Gastroesophageal sphincter (tissue), 4 donors: ENCODE measurements at regions not wholly inside any gene's neighbourhood (a gene's known extent, or its start where the extent isn't known, plus 50 kb on each side); places are given as distances from the start of the nearest gene placed in this dataset.

Source experiments
- ATAC-seq: fragments of 150-250 bp; one replicate; pipeline ENCODE4 v1.9.1; 2016; ENCODE audit warnings: mild to moderate bottlenecking, moderate library complexity
- H3K27ac ChIP-seq, 4 donors: fragments of 200-600 bp; sonication (generic) in 3 of 4; 1 replicate in 3 of 4; 2 replicates in 1 of 4; pipeline ENCODE4 v1.5.1; 2016 to 2019
- H3K27me3 ChIP-seq: fragments of 200-600 bp; sonication (generic); one replicate; pipeline ENCODE4 v1.5.1; 2019
- H3K36me3 ChIP-seq, 2 donors: fragments of 200-600 bp; sonication (generic); one replicate each; pipeline ENCODE4 v1.5.1; 2019; ENCODE audit warnings: control low read depth in 1 of 2
- H3K4me1 ChIP-seq, 3 donors: fragments of 200-600 bp; sonication (generic); 1 replicate in 2 of 3; 2 replicates in 1 of 3; pipeline ENCODE4 v1.5.1; 2016 to 2019; ENCODE audit warnings: control low read depth in 2 of 3
- H3K4me3 ChIP-seq, 2 donors: fragments of 200-600 bp; sonication (generic); one replicate each; pipeline ENCODE4 v1.5.1; 2019; ENCODE audit warnings: mild to moderate bottlenecking in 1 of 2, moderate library complexity in 1 of 2
- H3K9me3 ChIP-seq, 3 donors: fragments of 200-600 bp; sonication (generic); one replicate each; pipeline ENCODE4 v1.5.1; 2017 to 2019; ENCODE audit warnings: control low read depth in 2 of 3
- EP300 ChIP-seq: sonication (generic); formaldehyde crosslinking; IDR thresholded peaks from one replicate; pipeline ENCODE4 v1.6.1; 2017; ENCODE audit warnings: antibody characterized with exemption, mild to moderate bottlenecking
- POLR2A ChIP-seq, 2 donors: fragments of 450-650 bp; IDR thresholded peaks; one replicate each; pipeline ENCODE4 v1.6.1; 2017; ENCODE audit warnings: antibody characterized with exemption in 2 of 2, mild to moderate bottlenecking in 2 of 2, moderate library complexity in 1 of 2
- POLR2AphosphoS5 ChIP-seq: sonication (generic); formaldehyde crosslinking; IDR thresholded peaks from one replicate; pipeline ENCODE4 v1.6.1; 2017; ENCODE audit warnings: antibody characterized with exemption
- WGBS, 2 donors: methylation state at CpG; one replicate each; pipeline ENCODE4 v1.1.5; 2018; ENCODE audit warnings: low coverage in 1 of 2; 5-methylcytosine and 5-hydroxymethylcytosine counted together
- TF ChIP-seq, protein P1 (sequence below), 4 experiments: fragments of 200-600 bp in 2 of 4; fragments of 450-650 bp in 2 of 4; sonication (generic) in 1 of 4; IDR thresholded peaks; one replicate each; pipeline ENCODE4 v1.5.1; 2017 to 2019; ENCODE audit warnings: antibody characterized with exemption in 4 of 4, mild to moderate bottlenecking in 2 of 4, moderate library complexity in 2 of 4

DNA sequence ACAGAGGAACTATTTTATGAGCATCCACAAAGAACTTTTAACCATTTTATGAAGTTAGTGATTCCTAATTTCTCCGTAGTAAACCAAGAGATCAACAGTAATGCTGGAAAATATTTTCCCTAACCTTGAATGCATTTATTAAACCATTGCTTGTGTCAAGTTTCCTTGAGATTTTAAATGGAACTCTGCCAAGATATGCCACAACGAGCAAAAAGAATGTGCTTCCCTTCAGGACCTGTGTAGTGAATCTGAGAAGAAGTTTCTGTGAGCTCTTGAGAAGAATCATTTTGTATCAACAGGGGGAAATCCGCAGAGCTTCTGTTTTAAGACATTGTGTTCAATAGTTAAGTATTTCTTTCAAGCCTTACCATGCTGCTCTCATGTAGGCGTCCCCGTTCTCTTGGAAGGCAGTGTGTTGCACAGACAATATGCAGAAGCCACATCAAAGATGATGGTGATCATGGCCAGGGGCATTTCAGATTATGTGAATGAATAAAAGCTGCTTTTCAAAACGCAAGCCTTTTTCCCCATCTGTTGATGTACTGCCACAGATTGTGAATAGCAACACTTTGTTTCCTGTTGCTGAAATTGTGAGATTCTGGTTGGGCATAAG, 439.8 kb downstream of the BMP2 start:
- no peaks in the 10 kb centered on the region for H3K4me1 ChIP-seq
- TF ChIP-seq POLR2AphosphoS5, result no peak
- TF ChIP-seq POLR2A (IDR thresholded peaks at IDR 0.05), result no peak
- no peak for TF ChIP-seq EP300
- TF ChIP-seq, protein P1, sequence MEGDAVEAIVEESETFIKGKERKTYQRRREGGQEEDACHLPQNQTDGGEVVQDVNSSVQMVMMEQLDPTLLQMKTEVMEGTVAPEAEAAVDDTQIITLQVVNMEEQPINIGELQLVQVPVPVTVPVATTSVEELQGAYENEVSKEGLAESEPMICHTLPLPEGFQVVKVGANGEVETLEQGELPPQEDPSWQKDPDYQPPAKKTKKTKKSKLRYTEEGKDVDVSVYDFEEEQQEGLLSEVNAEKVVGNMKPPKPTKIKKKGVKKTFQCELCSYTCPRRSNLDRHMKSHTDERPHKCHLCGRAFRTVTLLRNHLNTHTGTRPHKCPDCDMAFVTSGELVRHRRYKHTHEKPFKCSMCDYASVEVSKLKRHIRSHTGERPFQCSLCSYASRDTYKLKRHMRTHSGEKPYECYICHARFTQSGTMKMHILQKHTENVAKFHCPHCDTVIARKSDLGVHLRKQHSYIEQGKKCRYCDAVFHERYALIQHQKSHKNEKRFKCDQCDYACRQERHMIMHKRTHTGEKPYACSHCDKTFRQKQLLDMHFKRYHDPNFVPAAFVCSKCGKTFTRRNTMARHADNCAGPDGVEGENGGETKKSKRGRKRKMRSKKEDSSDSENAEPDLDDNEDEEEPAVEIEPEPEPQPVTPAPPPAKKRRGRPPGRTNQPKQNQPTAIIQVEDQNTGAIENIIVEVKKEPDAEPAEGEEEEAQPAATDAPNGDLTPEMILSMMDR (IDR thresholded peaks at IDR 0.05), result no peak
- no peaks in the 10 kb centered on the region for H3K27me3 ChIP-seq
- WGBS, 2 donors, result 49 to 56% methylated on average over 6 of the region's 6 CpGs
- no peaks in the 10 kb centered on the region for H3K36me3 ChIP-seq
- H3K9me3 ChIP-seq, result peaks cover 0 to 5% (median 0%) of the 10 kb centered on the region in 3 donors
- H3K4me3 ChIP-seq, result no peak overlapping the region
- no peak overlapping the region for H3K27ac ChIP-seq
- no peak for ATAC-seq

DNA sequence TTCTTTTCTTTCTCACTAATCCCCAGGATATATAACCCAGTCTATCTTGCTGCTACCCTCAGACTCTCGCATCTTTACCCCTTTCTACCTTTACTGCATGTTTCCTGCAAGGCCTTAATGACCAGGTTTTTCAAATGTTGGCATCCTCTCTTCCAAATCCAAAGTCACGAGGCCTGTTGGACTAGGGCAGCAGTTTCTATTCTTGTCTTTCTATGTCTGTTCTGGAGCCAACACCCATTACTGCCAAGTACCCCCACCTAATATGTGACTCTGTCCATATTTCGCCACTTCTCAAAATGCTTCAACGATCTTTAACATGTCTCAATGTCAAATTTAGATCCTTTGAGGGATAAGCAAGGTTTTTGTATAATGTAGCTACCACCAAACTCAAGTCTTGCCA, 443.4 kb downstream of the BMP2 start:
- 76 to 78% methylated on average over 4 of the region's 4 CpGs for WGBS, 2 donors
- ATAC-seq, result no peak
- H3K27ac ChIP-seq, result no peak overlapping the region
- no peaks in the 10 kb centered on the region for H3K36me3 ChIP-seq
- H3K4me3 ChIP-seq, result no peak overlapping the region
- H3K4me1 ChIP-seq, result no peaks in the 10 kb centered on the region
- TF ChIP-seq POLR2AphosphoS5 (no peak), POLR2A (IDR thresholded peaks at IDR 0.05) (no peak), EP300 (no peak)
- H3K27me3 ChIP-seq, result peaks cover 7% of the 10 kb centered on the region
- H3K9me3 ChIP-seq, result peaks cover 0 to 5% (median 0%) of the 10 kb centered on the region in 3 donors

DNA sequence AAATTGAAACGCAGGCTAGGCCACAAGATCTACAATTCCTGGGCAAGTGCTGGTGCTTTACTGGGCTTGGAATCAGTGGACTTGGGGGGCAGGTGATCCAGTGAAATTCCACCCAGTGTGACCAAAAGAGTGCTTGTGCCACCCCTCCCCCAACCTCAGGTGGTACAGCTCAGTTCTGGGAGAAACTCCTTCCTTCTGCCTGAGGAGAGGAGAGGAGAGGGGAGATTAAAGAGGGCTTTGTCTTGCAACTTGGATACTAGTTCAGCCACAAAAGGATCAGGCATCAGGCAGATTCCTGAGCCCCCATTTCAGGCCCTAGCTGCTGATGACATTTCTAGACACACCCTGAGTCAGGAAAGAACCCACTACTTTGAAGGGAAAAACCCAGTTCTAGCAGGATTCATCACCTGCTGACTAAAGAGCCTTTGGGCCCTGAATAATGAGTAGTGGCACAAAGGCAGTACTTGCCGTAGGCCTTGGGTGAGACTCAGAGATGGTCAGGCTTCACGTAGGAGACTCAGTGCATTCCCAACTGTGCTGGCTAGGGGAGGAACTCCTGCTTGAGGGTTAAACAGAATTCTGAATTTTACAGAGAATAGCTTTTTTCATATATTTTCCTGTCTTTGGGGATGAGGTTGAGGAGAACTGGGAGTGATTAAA, 446.7 kb downstream of the BMP2 start:
- WGBS, 2 donors, result 60 to 81% methylated on average over 1 to 2 of the region's 3 CpGs
- no peaks in the 10 kb centered on the region for H3K36me3 ChIP-seq
- no peak for ATAC-seq
- no peak for TF ChIP-seq POLR2A (IDR thresholded peaks at IDR 0.05)
- TF ChIP-seq, protein P1 (IDR thresholded peaks at IDR 0.05), result no peak
- no peak for TF ChIP-seq EP300
- TF ChIP-seq POLR2AphosphoS5, result no peak
- H3K4me1 ChIP-seq, result no peaks in the 10 kb centered on the region
- no peak overlapping the region for H3K27ac ChIP-seq
- no peaks in the 10 kb centered on the region for H3K9me3 ChIP-seq
- H3K4me3 ChIP-seq, result no peak overlapping the region
- peaks cover 7% of the 10 kb centered on the region for H3K27me3 ChIP-seq

DNA sequence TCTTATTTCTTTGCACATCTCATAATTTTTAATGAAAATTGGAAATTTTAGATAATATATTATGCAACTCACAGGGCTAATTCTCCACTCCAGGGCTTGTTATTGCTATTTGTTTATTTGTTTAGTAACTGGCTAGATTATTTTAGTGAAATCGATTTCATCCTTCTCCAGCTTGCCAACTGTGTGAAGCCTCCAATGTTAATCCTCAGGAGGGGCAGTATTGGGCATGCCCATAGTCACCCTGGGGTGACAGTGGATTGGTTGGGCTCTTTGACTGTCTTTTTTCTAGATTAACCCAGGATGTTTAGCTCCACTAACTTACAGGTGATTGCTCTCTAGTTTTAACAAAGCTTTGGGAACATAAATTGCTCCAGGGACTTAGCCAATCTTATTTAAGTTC, 450.1 kb downstream of the BMP2 start:
- H3K27ac ChIP-seq, result no peak overlapping the region
- WGBS, 2 donors, result 59 to 100% methylated on average over 1 of the region's 1 CpG
- TF ChIP-seq POLR2AphosphoS5 (no peak), EP300 (no peak), POLR2A (IDR thresholded peaks at IDR 0.05) (no peak)
- TF ChIP-seq, protein P1 (IDR thresholded peaks at IDR 0.05), result no peak
- no peak for ATAC-seq
- no peaks in the 10 kb centered on the region for H3K36me3 ChIP-seq
- H3K27me3 ChIP-seq, result peaks cover 7% of the 10 kb centered on the region
- H3K4me1 ChIP-seq, result no peaks in the 10 kb centered on the region
- no peak overlapping the region for H3K4me3 ChIP-seq
- no peaks in the 10 kb centered on the region for H3K9me3 ChIP-seq

DNA sequence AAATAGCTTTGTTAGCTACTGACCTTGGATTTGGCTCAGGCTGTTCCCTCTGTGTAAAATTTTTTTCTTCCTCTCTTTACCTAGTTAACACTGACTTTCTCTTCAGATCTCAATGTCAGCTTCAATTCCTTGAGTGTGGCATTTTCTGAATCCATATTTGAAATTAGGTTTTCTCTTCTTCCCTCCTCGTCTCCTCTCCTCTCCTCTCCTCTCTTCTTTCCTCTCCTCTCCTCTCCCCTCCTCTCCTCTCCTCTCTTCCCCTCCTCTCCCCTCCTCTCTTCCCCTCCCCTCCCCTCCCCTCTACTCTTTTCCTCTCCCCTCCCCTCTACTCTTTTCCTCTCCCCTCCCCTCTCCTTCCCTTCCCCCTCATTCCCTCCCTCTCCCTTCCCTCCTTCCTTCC, 453.3 kb downstream of the BMP2 start:
- ATAC-seq, result no peak
- no peak overlapping the region for H3K4me3 ChIP-seq
- TF ChIP-seq POLR2A (IDR thresholded peaks at IDR 0.05) (no peak), EP300 (no peak), POLR2AphosphoS5 (no peak)
- TF ChIP-seq, protein P1 (IDR thresholded peaks at IDR 0.05), result no peak
- no peak overlapping the region for H3K27ac ChIP-seq
- no peaks in the 10 kb centered on the region for H3K27me3 ChIP-seq
- no peaks in the 10 kb centered on the region for H3K36me3 ChIP-seq
- H3K4me1 ChIP-seq, result no peaks in the 10 kb centered on the region
- WGBS, 2 donors, result 67 to 82% methylated on average over 1 of the region's 1 CpG
- H3K9me3 ChIP-seq, result peaks cover 0 to 3% (median 0%) of the 10 kb centered on the region in 3 donors
